Right atrium auricular region (tissue), 2 donors: ENCODE measurements at regions not wholly inside any gene's neighbourhood (a gene's known extent, or its start where the extent isn't known, plus 50 kb on each side); places are given as distances from the start of the nearest gene placed in this dataset.

ENCODE experiments used
- DNase-seq: peaks from one replicate; pipeline ENCODE4 v3.0.0-alpha.2; 2019; ENCODE audit warnings: low spot score
- H3K27ac ChIP-seq, 2 donors: fragments of 200-600 bp; sonication (generic); 1 replicate in 1 of 2; 2 replicates in 1 of 2; pipeline ENCODE4 v1.5.1; 2016 to 2019
- H3K27me3 ChIP-seq, 2 donors: fragments of 200-600 bp; sonication (generic); one replicate each; pipeline versions ENCODE4 v1.5.1 to v1.6.0; 2017 to 2019
- H3K36me3 ChIP-seq: fragments of 200-600 bp; sonication (generic); one replicate; pipeline ENCODE4 v1.5.1; 2016
- H3K4me1 ChIP-seq, 2 donors: fragments of 200-600 bp; sonication (generic); one replicate each; pipeline versions ENCODE4 v1.5.1 to v1.6.0; 2017 to 2019
- H3K4me3 ChIP-seq, 2 donors: fragments of 200-600 bp; sonication (generic); 1 replicate in 1 of 2; 2 replicates in 1 of 2; pipeline ENCODE4 v1.5.1; 2017 to 2019; ENCODE audit warnings: mild to moderate bottlenecking in 1 of 2, moderate library complexity in 1 of 2
- H3K9me3 ChIP-seq, 2 donors: fragments of 200-600 bp; sonication (generic); one replicate each; pipeline ENCODE4 v1.5.1; 2019
- TF ChIP-seq, protein P1 (sequence below), 2 donors: fragments of 200-600 bp; sonication (generic); IDR thresholded peaks; one replicate each; pipeline ENCODE4 v1.5.1; 2019; ENCODE audit warnings: antibody characterized with exemption in 2 of 2

DNA sequence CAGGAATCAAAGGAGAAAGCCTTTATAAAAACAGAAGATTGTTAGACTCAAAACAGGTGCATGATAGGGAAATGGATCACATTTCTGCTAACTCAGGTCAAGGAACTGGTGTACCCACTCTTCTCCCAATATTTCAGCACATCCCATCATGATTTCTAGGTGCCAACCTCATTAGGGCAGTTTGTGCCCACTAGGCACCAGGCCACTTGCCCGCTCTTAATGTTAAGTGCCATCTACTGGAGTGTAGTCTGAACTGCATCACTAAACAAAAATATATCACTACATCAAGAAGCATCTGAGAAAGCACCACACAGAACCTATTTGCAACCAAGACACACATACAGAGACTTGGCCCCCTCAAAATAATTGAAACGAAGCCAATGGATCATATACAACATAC lies 140.4 kb upstream of the GRID2 start:
- H3K9me3 ChIP-seq: peaks cover 0 to 14% of the 10 kb centered on the region in 2 donors
- no peaks in the 10 kb centered on the region for H3K36me3 ChIP-seq
- DNase-seq: no peak
- no peaks in the 10 kb centered on the region for H3K4me1 ChIP-seq
- H3K27me3 ChIP-seq: no peaks in the 10 kb centered on the region
- H3K4me3 ChIP-seq: no peak overlapping the region
- H3K27ac ChIP-seq: no peak overlapping the region
- TF ChIP-seq, protein P1, sequence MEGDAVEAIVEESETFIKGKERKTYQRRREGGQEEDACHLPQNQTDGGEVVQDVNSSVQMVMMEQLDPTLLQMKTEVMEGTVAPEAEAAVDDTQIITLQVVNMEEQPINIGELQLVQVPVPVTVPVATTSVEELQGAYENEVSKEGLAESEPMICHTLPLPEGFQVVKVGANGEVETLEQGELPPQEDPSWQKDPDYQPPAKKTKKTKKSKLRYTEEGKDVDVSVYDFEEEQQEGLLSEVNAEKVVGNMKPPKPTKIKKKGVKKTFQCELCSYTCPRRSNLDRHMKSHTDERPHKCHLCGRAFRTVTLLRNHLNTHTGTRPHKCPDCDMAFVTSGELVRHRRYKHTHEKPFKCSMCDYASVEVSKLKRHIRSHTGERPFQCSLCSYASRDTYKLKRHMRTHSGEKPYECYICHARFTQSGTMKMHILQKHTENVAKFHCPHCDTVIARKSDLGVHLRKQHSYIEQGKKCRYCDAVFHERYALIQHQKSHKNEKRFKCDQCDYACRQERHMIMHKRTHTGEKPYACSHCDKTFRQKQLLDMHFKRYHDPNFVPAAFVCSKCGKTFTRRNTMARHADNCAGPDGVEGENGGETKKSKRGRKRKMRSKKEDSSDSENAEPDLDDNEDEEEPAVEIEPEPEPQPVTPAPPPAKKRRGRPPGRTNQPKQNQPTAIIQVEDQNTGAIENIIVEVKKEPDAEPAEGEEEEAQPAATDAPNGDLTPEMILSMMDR (IDR thresholded peaks at IDR 0.05): no peak

DNA sequence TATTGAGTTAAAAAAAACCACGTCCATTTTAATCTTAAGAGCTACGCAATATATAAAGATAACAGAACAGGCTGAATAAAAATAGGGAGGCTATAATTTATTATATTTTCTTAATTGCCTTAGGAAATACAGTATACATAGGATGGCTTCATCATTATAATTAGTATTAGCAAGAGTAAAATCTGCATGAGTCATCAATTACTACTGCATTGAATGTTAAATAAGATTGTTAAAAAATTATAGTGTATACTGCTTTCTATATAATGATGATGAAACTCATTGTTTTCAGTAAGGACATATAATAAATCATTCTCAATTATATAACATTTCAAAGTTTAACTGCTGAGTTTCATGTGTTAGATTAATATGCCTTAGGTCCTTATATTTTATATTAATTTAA lies 133.4 kb upstream of the GRID2 start:
- H3K4me3 ChIP-seq: no peak overlapping the region
- no peaks in the 10 kb centered on the region for H3K4me1 ChIP-seq
- TF ChIP-seq, protein P1 (IDR thresholded peaks at IDR 0.05): no peak
- no peaks in the 10 kb centered on the region for H3K9me3 ChIP-seq
- no peak for DNase-seq
- no peaks in the 10 kb centered on the region for H3K27me3 ChIP-seq
- H3K36me3 ChIP-seq: no peaks in the 10 kb centered on the region
- H3K27ac ChIP-seq: no peak overlapping the region

DNA sequence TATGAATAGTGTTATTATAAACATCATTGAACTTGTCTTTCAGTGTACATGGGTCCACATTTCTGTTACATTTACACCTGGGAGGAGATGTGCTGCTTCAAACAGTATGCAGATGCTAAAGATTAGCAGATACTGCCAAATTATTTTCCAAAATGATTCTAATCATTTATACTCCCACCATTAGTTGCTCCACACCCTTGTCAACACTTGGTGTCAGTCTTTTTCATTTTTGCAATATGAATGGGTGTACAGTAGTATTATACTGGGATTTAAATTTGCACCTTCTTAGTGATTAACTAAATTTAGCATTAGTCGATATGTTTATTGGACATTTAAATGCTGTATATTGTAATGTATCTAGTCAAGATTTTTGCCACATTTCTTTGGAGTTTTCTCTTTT lies 131.6 kb upstream of the GRID2 start:
- no peak for DNase-seq
- Histone ChIP-seq H3K4me3 (no peak overlapping the region), H3K4me1 (no peaks in the 10 kb centered on the region), H3K27ac (no peak overlapping the region), H3K36me3 (no peaks in the 10 kb centered on the region), H3K9me3 (no peaks in the 10 kb centered on the region), H3K27me3 (no peaks in the 10 kb centered on the region)
- TF ChIP-seq, protein P1 (IDR thresholded peaks at IDR 0.05): no peak

DNA sequence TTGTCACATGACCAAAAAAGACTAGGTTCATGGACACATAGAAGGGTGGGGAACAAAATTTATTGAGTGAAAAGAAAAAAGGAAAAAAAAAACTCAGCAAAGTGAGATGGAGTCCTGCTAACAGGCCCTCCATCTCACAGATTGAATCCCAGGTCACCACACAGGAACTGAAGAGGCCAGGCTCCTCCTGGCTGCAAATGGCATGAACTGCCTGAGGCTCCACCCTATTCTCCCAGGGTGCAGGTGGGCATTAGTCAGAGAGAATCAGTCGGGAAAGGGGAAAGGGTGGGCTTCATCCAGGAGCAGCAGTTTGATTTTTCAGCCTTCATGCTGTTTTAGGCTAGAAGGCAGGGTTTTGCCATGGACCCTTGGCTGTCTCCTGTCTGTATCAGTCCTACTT lies 128.5 kb upstream of the GRID2 start:
- TF ChIP-seq, protein P1 (IDR thresholded peaks at IDR 0.05): no peak
- H3K27ac ChIP-seq: no peak overlapping the region

DNA sequence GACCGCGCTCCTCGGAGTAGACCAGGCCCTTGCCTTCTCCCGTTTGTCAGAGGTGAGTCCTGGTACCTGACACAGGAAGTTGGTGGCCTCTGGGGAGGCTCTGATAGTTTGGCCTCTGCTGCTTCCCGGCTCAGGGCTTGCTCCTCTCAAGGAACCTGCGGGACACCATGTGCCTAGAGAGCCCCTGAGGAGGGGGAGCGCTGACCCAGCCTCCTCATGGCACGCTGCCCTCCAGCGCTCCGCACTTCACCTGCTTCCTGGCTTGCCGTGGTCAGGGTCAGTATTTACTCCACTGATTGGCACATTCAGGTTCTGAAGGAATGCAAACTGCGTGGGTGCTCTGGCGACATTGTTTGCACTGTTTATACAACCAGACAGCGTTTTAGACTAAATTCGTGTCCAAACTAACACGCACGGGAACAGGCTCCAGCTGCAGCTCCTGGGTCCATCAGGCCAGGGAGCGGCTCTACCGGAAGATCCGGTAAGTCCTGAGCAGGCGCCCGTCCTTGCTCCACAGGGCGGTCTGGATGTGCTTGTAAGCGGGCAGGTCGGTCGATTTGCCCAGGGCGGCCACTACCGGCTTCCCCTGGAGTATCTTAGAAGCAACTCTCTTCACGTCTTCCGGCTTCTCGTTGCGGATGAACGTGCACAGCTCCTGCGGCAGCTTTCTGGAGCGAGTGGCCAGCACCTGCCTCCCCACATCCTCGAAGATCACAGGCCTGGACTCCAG lies 121.6 kb upstream of the GRID2 start:
- no peaks in the 10 kb centered on the region for H3K36me3 ChIP-seq
- no peak overlapping the region for H3K27ac ChIP-seq
- peaks cover 0 to 6% of the 10 kb centered on the region in 2 donors for H3K9me3 ChIP-seq
- TF ChIP-seq, protein P1 (IDR thresholded peaks at IDR 0.05): no peak
- DNase-seq: no peak
- H3K4me3 ChIP-seq: no peak overlapping the region
- H3K4me1 ChIP-seq: no peaks in the 10 kb centered on the region
- H3K27me3 ChIP-seq: no peaks in the 10 kb centered on the region

More for the DNA sequence above, 128.5 kb upstream of the GRID2 start:
- Histone ChIP-seq H3K9me3 (peaks cover 0 to under 1% of the 10 kb centered on the region in 2 donors), H3K36me3 (no peaks in the 10 kb centered on the region), H3K4me1 (no peaks in the 10 kb centered on the region), H3K4me3 (no peak overlapping the region), H3K27me3 (no peaks in the 10 kb centered on the region)
- DNase-seq: no peak
